ENCODE measurements at regions not wholly inside any gene's neighbourhood (a gene's known extent, or its start where the extent isn't known, plus 50 kb on each side); places are given as distances from the start of the nearest gene placed in this dataset.

DNA sequence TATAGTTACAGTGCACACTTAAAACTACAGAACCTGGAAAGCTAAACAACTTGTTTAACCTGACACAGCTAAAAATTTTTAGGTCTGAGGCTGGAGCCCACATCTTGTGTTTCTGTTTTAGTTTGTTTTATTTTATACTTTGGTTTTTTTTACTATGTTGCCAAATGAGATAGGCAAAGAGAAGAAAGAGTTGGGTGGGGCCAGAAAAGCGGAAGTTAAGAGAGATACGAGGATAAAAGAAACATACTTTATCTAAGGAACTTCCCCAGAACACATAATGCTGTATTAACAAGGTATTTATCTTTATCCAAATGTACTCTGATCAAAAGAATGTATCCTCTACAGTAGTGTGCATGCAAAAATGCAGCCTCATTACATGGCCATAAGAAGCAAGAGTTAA, 1145.7 kb downstream of the EPHA3 start:
- TF ChIP-seq POLR2A (IDR thresholded peaks at IDR 0.05): no peak
- TF ChIP-seq POLR2AphosphoS5 (IDR thresholded peaks at IDR 0.05): no peak
- TF ChIP-seq EP300 (IDR thresholded peaks at IDR 0.05): no peak

Measured in gastroesophageal sphincter (tissue), 2 donors.